Activated naive CD8-positive, alpha-beta T cell treated with anti-CD3 and anti-CD28 coated beads, Interleukin-2, amount 50 U/mL, for 24 hours (primary cell): ENCODE measurements at regions not wholly inside any gene's neighbourhood (a gene's known extent, or its start where the extent isn't known, plus 50 kb on each side); places are given as distances from the start of the nearest gene placed in this dataset.

ENCODE experiments used
- ATAC-seq: fragments of 150-1000 bp; cut with Tn5 transposase; one replicate; pipeline ENCODE4 v1.10.0; 2021
- DNase-seq: peaks from one replicate; pipeline ENCODE4 v3.0.0; 2021
- H3K27ac Mint-ChIP-seq: one replicate; pipeline ENCODE4 v1.8.0; 2021; ENCODE audit warnings: mild to moderate bottlenecking, mixed read lengths
- H3K27me3 Mint-ChIP-seq: one replicate; pipeline ENCODE4 v1.8.0; 2021; ENCODE audit warnings: mixed read lengths
- H3K36me3 Mint-ChIP-seq: one replicate; pipeline ENCODE4 v1.8.0; 2021; ENCODE audit warnings: low read depth, mixed read lengths
- H3K4me1 Mint-ChIP-seq: one replicate; pipeline ENCODE4 v1.8.0; 2021; ENCODE audit warnings: mixed read lengths
- H3K4me3 Mint-ChIP-seq: one replicate; pipeline ENCODE4 v1.8.0; 2021; ENCODE audit warnings: mild to moderate bottlenecking, moderate library complexity, mixed read lengths
- H3K9me3 Mint-ChIP-seq: one replicate; pipeline ENCODE4 v1.8.0; 2021; ENCODE audit warnings: mixed read lengths

DNA sequence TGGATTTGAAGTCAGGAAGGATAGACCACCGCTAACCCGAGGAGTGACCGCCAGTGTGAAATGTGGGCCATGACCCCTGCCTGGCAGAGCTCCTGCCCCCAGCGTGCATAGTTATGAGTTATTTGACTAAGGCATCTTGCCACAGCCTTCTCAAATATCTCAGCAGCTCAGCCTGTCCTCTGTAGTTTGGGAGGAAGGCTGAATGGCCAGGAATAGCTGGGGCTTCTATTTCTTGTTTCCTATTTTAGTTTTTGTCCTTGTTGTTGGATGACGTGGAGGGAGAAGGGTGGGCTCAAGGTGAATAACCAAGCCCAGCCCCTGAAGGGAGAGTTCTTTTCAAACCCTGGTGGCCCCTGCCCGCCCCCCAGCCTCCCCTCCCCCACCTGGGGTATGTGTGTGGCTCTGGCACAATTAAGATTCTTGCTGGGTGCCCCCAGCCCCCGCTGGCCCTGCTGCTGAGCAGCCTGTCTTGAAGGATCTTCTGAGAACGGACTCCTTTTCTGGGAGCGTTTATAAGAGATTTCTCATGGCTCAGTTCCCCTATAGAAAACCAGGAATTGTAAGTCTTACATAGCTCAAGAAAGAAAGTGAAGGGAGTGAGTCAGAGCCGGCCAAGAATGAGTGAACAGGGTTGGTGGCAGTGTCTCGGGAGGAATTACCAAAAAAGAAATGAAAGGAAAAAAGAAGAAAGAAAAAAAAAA is 157.4 kb downstream of the GLI2 start:
- Mint-ChIP-seq H3K27ac (no peak overlapping the region), H3K27me3 (no peaks in the 10 kb centered on the region), H3K4me1 (no peaks in the 10 kb centered on the region), H3K9me3 (no peaks in the 10 kb centered on the region), H3K36me3 (no peaks in the 10 kb centered on the region), H3K4me3 (no peak overlapping the region)
- no peak for ATAC-seq
- DNase-seq: no peak

DNA sequence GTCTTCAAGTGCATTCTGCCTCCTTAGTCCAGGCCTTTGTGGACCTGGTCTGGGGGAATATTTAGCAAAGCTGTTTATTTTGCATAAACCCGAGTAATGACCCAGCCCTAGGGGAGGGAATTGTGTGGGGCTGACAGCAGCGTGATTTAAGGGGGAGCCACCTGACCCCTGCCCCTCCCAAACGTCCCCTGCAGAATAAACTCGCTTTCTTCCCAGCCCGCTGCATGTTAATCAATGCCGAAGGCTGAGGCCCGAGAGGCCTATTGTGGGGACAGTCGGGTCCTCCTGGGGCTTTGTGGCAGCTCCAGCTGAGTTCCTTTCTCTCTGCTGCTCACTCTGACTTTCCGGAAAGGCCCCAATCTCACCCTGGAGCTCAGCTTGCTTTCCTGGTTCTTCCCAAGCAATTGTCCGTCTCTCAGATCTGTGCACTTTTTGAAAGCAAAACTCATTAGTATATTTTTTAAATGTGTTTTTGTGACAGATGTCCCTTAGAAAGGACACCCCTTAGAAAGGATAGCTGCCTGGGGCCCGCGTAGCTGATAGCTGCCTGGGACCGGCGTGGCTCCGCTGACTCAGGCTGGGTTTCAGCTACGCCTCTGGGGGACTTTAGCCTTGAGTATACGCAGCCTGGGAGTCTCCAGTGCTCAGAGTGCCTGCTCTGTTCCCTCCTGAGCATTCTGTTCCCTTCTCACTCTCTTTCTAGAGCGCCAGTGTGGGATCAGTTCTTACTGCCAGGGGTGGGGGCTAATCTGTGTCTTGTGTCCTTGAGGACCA is 158.3 kb downstream of the GLI2 start:
- no peak for DNase-seq
- H3K4me1 Mint-ChIP-seq: no peaks in the 10 kb centered on the region
- H3K9me3 Mint-ChIP-seq: no peaks in the 10 kb centered on the region
- no peak overlapping the region for H3K27ac Mint-ChIP-seq
- no peaks in the 10 kb centered on the region for H3K27me3 Mint-ChIP-seq
- no peaks in the 10 kb centered on the region for H3K36me3 Mint-ChIP-seq
- no peak overlapping the region for H3K4me3 Mint-ChIP-seq
- ATAC-seq: no peak

DNA sequence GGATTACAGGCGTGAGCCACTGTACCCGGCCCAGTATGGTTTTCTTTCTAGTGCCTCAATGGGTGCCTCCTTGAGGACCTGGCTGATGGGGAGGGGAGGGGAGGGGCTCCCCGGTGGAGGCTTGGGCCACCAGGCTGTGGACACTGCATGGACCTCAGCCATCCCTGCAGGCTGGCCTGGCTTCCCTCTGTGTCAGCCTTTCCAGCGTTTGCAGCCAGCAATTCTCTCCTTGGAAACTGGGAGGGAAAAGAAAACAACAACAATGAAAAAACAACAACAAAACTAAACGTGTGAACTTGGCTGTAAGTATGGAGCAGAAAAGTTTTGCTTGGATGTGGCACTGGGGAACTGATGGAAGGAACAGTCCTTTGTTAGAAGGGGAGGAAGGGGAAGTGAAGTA is 159.3 kb downstream of the GLI2 start:
- no peak overlapping the region for H3K27ac Mint-ChIP-seq
- no peaks in the 10 kb centered on the region for H3K9me3 Mint-ChIP-seq
- no peak for ATAC-seq
- no peaks in the 10 kb centered on the region for H3K36me3 Mint-ChIP-seq
- DNase-seq: no peak
- no peak overlapping the region for H3K4me3 Mint-ChIP-seq
- H3K27me3 Mint-ChIP-seq: no peaks in the 10 kb centered on the region
- H3K4me1 Mint-ChIP-seq: no peaks in the 10 kb centered on the region

- no peaks in the 10 kb centered on the region for H3K36me3 Mint-ChIP-seq
- H3K9me3 Mint-ChIP-seq: no peaks in the 10 kb centered on the region
- no peaks in the 10 kb centered on the region for H3K27me3 Mint-ChIP-seq
- no peak for DNase-seq
- no peak overlapping the region for H3K4me3 Mint-ChIP-seq
- ATAC-seq: no peak
- no peak overlapping the region for H3K27ac Mint-ChIP-seq
- no peaks in the 10 kb centered on the region for H3K4me1 Mint-ChIP-seq
Observed at GRCh38 chr2:120896126-120896525, 160.5 kb downstream of the GLI2 start.

GRCh38 chr2:120896901-120897300 is 161.2 kb downstream of the GLI2 start:
- ATAC-seq (no peak), DNase-seq (no peak)
- no peaks in the 10 kb centered on the region for H3K9me3 Mint-ChIP-seq
- H3K4me1 Mint-ChIP-seq: no peaks in the 10 kb centered on the region
- H3K27me3 Mint-ChIP-seq: no peaks in the 10 kb centered on the region
- no peak overlapping the region for H3K27ac Mint-ChIP-seq
- no peak overlapping the region for H3K4me3 Mint-ChIP-seq
- H3K36me3 Mint-ChIP-seq: no peaks in the 10 kb centered on the region

- no peaks in the 10 kb centered on the region for H3K4me1 Mint-ChIP-seq
- H3K36me3 Mint-ChIP-seq: no peaks in the 10 kb centered on the region
- ATAC-seq (no peak), DNase-seq (no peak)
- no peaks in the 10 kb centered on the region for H3K9me3 Mint-ChIP-seq
- H3K27ac Mint-ChIP-seq: no peak overlapping the region
- H3K27me3 Mint-ChIP-seq: no peaks in the 10 kb centered on the region
- no peak overlapping the region for H3K4me3 Mint-ChIP-seq
Observed at GRCh38 chr2:120897399-120897798, 161.7 kb downstream of the GLI2 start.

DNA sequence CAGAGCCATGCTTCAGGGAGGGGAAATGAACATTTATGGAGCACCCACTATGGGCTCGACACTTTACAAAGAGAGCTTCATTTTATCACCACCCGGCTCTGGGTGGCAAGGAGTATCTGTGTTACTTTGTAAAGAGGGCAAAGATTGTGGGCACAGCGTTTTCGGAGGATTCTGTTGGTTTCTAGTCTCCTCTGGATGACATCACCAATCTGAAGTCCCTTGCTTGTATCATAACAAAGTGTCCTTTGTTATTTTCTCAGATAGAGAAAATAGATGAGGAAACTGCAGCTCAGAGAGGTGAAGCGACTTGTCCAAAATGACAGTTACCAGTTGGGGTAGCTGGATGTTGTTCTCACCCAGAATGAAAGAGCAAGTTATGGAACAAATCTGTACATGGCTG is 162.8 kb downstream of the GLI2 start:
- H3K27me3 Mint-ChIP-seq: no peaks in the 10 kb centered on the region
- DNase-seq: no peak
- no peak overlapping the region for H3K27ac Mint-ChIP-seq
- ATAC-seq: no peak
- H3K4me3 Mint-ChIP-seq: no peak overlapping the region
- H3K36me3 Mint-ChIP-seq: no peaks in the 10 kb centered on the region
- no peaks in the 10 kb centered on the region for H3K4me1 Mint-ChIP-seq
- H3K9me3 Mint-ChIP-seq: no peaks in the 10 kb centered on the region

GRCh38 chr2:120898961-120899750 is 163.5 kb downstream of the GLI2 start:
- H3K4me3 Mint-ChIP-seq: no peak overlapping the region
- H3K9me3 Mint-ChIP-seq: no peaks in the 10 kb centered on the region
- H3K27me3 Mint-ChIP-seq: no peaks in the 10 kb centered on the region
- ATAC-seq: no peak
- no peaks in the 10 kb centered on the region for H3K36me3 Mint-ChIP-seq
- no peaks in the 10 kb centered on the region for H3K4me1 Mint-ChIP-seq
- no peak for DNase-seq
- H3K27ac Mint-ChIP-seq: no peak overlapping the region

DNA sequence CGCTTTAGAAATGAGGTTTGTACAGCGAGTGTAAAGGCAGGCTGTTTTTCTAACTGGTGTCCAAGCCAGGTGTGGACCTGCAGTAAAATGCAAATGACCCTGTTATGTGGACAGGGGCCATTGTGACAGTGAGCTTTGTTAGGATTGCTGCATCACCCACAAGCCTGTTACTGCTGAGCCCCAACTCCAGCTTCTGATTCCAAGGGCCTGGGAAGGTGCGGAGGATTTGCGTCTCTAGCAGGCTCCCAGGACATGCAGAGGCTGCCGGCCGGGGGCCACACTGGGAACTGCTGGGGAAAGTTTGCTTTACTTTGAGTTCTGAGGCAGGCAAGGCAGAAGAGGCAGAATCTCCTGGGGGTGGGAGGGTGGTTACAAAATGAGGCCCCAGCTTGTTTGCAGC is 164.1 kb downstream of the GLI2 start:
- Mint-ChIP-seq H3K4me3 (no peak overlapping the region), H3K9me3 (no peaks in the 10 kb centered on the region), H3K4me1 (no peaks in the 10 kb centered on the region), H3K27me3 (no peaks in the 10 kb centered on the region), H3K27ac (no peak overlapping the region), H3K36me3 (no peaks in the 10 kb centered on the region)
- DNase-seq (no peak), ATAC-seq (no peak)

GRCh38 chr2:120901201-120901600 is 165.5 kb downstream of the GLI2 start:
- no peaks in the 10 kb centered on the region for H3K9me3 Mint-ChIP-seq
- H3K4me1 Mint-ChIP-seq: no peaks in the 10 kb centered on the region
- H3K27me3 Mint-ChIP-seq: no peaks in the 10 kb centered on the region
- no peak for ATAC-seq
- H3K4me3 Mint-ChIP-seq: no peak overlapping the region
- DNase-seq: no peak
- no peak overlapping the region for H3K27ac Mint-ChIP-seq
- H3K36me3 Mint-ChIP-seq: no peaks in the 10 kb centered on the region

- Mint-ChIP-seq H3K4me3 (no peak overlapping the region), H3K27ac (no peak overlapping the region), H3K9me3 (no peaks in the 10 kb centered on the region), H3K4me1 (no peaks in the 10 kb centered on the region), H3K36me3 (no peaks in the 10 kb centered on the region), H3K27me3 (no peaks in the 10 kb centered on the region)
- no peak for DNase-seq
- ATAC-seq: no peak
Observed at GRCh38 chr2:120902592-120902991, 166.9 kb downstream of the GLI2 start.

DNA sequence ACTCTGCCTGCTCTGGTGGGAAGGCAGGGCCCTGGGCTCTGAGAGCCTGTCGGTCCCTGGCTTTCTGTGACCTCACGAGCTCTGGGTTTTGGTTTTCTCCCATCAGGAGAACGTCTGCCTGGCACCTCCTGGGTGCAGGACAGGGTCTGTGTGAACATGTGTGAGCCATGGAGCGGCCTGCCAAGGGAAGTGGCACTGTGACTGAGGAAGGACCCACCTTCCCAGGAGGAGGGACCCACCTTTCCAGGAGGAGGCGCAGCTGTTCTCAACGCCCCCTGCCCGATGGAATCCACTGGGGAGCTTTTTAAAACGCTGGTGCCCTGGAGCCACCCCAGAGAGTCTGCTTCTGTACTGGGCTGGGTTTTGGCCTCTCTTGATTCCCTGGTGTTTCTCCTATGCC is 168.7 kb downstream of the GLI2 start:
- Mint-ChIP-seq H3K36me3 (no peaks in the 10 kb centered on the region), H3K27me3 (no peaks in the 10 kb centered on the region), H3K9me3 (no peaks in the 10 kb centered on the region), H3K27ac (no peak overlapping the region), H3K4me1 (no peaks in the 10 kb centered on the region), H3K4me3 (no peak overlapping the region)
- DNase-seq: no peak
- no peak for ATAC-seq

DNA sequence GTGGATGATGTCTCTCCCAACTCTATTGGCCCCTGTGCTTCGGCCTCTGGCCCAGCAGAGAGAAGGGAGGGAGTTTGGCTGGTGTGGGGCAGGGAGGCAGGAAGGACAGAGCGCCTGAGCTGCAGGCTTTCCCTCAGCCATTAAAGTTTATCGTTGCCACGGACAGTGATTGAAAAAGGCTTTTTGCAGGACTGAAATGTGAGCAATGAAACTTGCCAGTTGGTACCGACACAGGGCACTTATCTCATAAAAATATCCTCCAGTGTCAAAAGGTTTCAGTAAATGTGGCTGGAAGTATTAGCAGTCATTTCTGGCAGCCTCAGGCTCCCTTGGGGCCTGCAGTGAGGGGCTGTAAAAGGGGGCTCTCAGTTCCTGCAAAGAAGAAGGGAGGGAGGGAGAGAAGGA is 169.2 kb downstream of the GLI2 start:
- no peak overlapping the region for H3K27ac Mint-ChIP-seq
- H3K36me3 Mint-ChIP-seq: no peaks in the 10 kb centered on the region
- ATAC-seq (no peak), DNase-seq (no peak)
- H3K27me3 Mint-ChIP-seq: no peaks in the 10 kb centered on the region
- no peaks in the 10 kb centered on the region for H3K9me3 Mint-ChIP-seq
- no peaks in the 10 kb centered on the region for H3K4me1 Mint-ChIP-seq
- H3K4me3 Mint-ChIP-seq: no peak overlapping the region

- H3K27ac Mint-ChIP-seq: no peak overlapping the region
- no peak overlapping the region for H3K4me3 Mint-ChIP-seq
- no peak for ATAC-seq
- H3K9me3 Mint-ChIP-seq: no peaks in the 10 kb centered on the region
- H3K4me1 Mint-ChIP-seq: no peaks in the 10 kb centered on the region
- no peak for DNase-seq
- no peaks in the 10 kb centered on the region for H3K36me3 Mint-ChIP-seq
- H3K27me3 Mint-ChIP-seq: no peaks in the 10 kb centered on the region
Observed at GRCh38 chr2:120905298-120905697, 169.6 kb downstream of the GLI2 start.
